ENCODE measurements at regions not wholly inside any gene's neighbourhood (a gene's known extent, or its start where the extent isn't known, plus 50 kb on each side); places are given as distances from the start of the nearest gene placed in this dataset.

GRCh38 chr5:7068156-7068555, 327.8 kb upstream of the ADCY2 start:
- Histone ChIP-seq H3K23ac (ENCODE audit: low read depth, low read length) (no peak overlapping the region), H3K36me3 (ENCODE audit: control insufficient read depth, insufficient read depth, low read length) (no peaks in the 10 kb centered on the region), H3K9me3 (ENCODE audit: control insufficient read depth, insufficient read depth, low read length) (peaks cover 19% of the 10 kb centered on the region), H3K9ac (ENCODE audit: low read depth, low read length) (no peak overlapping the region), H3K79me1 (ENCODE audit: low read depth in 1 of 2, low read length in 2 of 2) (no peaks in the 10 kb centered on the region), H2AK5ac (ENCODE audit: low read depth, low read length) (no peak overlapping the region), H3K56ac (ENCODE audit: extremely low read depth, insufficient read depth, low read length) (no peak overlapping the region), H3K4me3 (ENCODE audit: insufficient read depth, low read depth, low read length) (no peak overlapping the region), H3K18ac (ENCODE audit: low read depth, low read length) (no peak overlapping the region), H3K4me2 (ENCODE audit: low read depth, low read length) (no peak overlapping the region), H4K20me1 (ENCODE audit: insufficient read depth, low read length) (no peaks in the 10 kb centered on the region), H3K4ac (ENCODE audit: low read depth, low read length) (no peak overlapping the region), H4K91ac (ENCODE audit: insufficient read depth, low read depth, low read length) (no peak overlapping the region), H4K8ac (ENCODE audit: low read depth in 2 of 2, low read length in 2 of 2) (no peak overlapping the region), H2AFZ (replicated peaks; ENCODE audit: low read length, poor library complexity) (no peak overlapping the region), H3K9me1 (ENCODE audit: insufficient read depth, low read length) (no peaks in the 10 kb centered on the region), H4K5ac (ENCODE audit: low read depth, low read length) (no peak overlapping the region), H3K14ac (replicated peaks; ENCODE audit: low read depth, low read length) (no peak overlapping the region), H3K27ac (ENCODE audit: insufficient read depth, low read length) (no peak overlapping the region), H2BK20ac (ENCODE audit: low read depth, low read length) (no peak overlapping the region), H2BK15ac (ENCODE audit: low read depth, low read length) (no peak overlapping the region), H3K4me1 (ENCODE audit: control insufficient read depth, insufficient read depth, low read length) (no peaks in the 10 kb centered on the region), H2BK120ac (ENCODE audit: low read depth, low read length) (no peak overlapping the region), H2BK5ac (ENCODE audit: low read depth, low read length, poor library complexity, severe bottlenecking) (no peak overlapping the region), H2AK9ac (replicated peaks; ENCODE audit: low read depth, low read length, poor library complexity) (no peak overlapping the region), H3K27me3 (ENCODE audit: control insufficient read depth, insufficient read depth, low read length) (no peaks in the 10 kb centered on the region)
- dilution Hi-C loops (cut with HindIII; ENCODE audit: low sequenced_read_pairs, unreplicated experiment): no loop called here
- intact Hi-C loops (cut with micrococcal nuclease): no loop called here
- POLR2A ChIA-PET (ENCODE audit: unreplicated experiment): no interaction called here
- DNase-seq (no peak), ATAC-seq (ENCODE audit: low read depth) (no peak)
- no TSS peak for BruUV-seq (replicated peaks)
- TF ChIP-seq MAZ (IDR thresholded peaks at IDR 0.05; ENCODE audit: borderline replicate concordance, low read depth, low read length) (no peak), MAFK (IDR thresholded peaks at IDR 0.05; ENCODE audit: low read depth, low read length) (no peak), MXI1 (IDR thresholded peaks at IDR 0.05; ENCODE audit: borderline replicate concordance, low read depth, low read length) (no peak), POLR2A (IDR thresholded peaks at IDR 0.05; ENCODE audit: low read depth, low read length) (no peak), CEBPB (IDR thresholded peaks at IDR 0.05; ENCODE audit: low read depth, low read length) (no peak), USF2 (IDR thresholded peaks at IDR 0.05; ENCODE audit: low read depth, low read length) (no peak), NFE2L2 (IDR thresholded peaks at IDR 0.05; ENCODE audit: low read depth, low read length) (no peak), SMC3 (IDR thresholded peaks at IDR 0.05; ENCODE audit: low read depth, low read length) (no peak), BHLHE40 (IDR thresholded peaks at IDR 0.05; ENCODE audit: low read depth, low read length) (no peak), FOS (IDR thresholded peaks at IDR 0.05; ENCODE audit: low read depth, low read length) (no peak), CHD1 (IDR thresholded peaks at IDR 0.05; ENCODE audit: low read depth, low read length) (no peak), CTCF (conservative IDR thresholded peaks at IDR 0.05; ENCODE audit: low read depth, low read length) (no peak), RFX5 (IDR thresholded peaks at IDR 0.05; ENCODE audit: low read depth, low read length) (no peak), RCOR1 (IDR thresholded peaks at IDR 0.05; ENCODE audit: insufficient replicate concordance, low read length) (no peak), RAD21 (IDR thresholded peaks at IDR 0.05; ENCODE audit: low read length) (no peak), ELK1 (IDR thresholded peaks at IDR 0.05; ENCODE audit: borderline replicate concordance, low read depth, low read length) (no peak)
- CTCF ChIA-PET: no interaction called here
- WGBS, 2 experiments (ENCODE audit: extremely low coverage in 2 of 2, insufficient read length in 1 of 2): 0% methylated on average over 1 of the region's 6 CpGs; no CpG with 5 or more reads in 1 of the 2 experiments
- in situ Hi-C loops (cut with MboI; ENCODE audit: low sequenced_read_pairs): no loop called here

Measured in IMR-90 (cell line).